Prostate gland (tissue), 2 donors: ENCODE measurements at regions not wholly inside any gene's neighbourhood (a gene's known extent, or its start where the extent isn't known, plus 50 kb on each side); places are given as distances from the start of the nearest gene placed in this dataset.

Experiments
- DNase-seq: peaks from one replicate; pipeline ENCODE4 v3.0.0-alpha.2; 2019; ENCODE audit warnings: low spot score
- H3K27ac ChIP-seq, 2 donors: fragments of 200-600 bp; sonication (generic); 2 replicates each; pipeline ENCODE4 v1.5.1; 2017 to 2019
- H3K27me3 ChIP-seq: fragments of 200-600 bp; sonication (generic); replicated peaks from 2 replicates; pipeline ENCODE4 v1.5.1; 2019; ENCODE audit not compliant: insufficient read depth
- H3K36me3 ChIP-seq, 2 donors: fragments of 200-600 bp; sonication (generic); 1 replicate in 1 of 2; 2 replicates in 1 of 2; pipeline versions ENCODE4 v1.5.1 to v1.8.1; 2017 to 2019
- H3K4me1 ChIP-seq: fragments of 200-600 bp; sonication (generic); replicated peaks from 2 replicates; pipeline ENCODE4 v1.5.1; 2019
- H3K4me3 ChIP-seq, 2 donors: fragments of 200-600 bp; sonication (generic); 2 replicates each; pipeline ENCODE4 v1.5.1; 2017 to 2019
- H3K9me3 ChIP-seq: fragments of 200-600 bp; sonication (generic); 2 replicates; pipeline ENCODE4 v1.5.1; 2017
- CTCF ChIP-seq, 4 experiments: fragments of 200-600 bp in 2 of 4; fragments of 450-650 bp in 2 of 4; sonication (generic) in 2 of 4; IDR thresholded peaks; 1 replicate in 3 of 4; 2 replicates in 1 of 4; pipeline ENCODE4 v1.5.1; 2016 to 2019; ENCODE audit warnings: antibody characterized with exemption in 4 of 4, mild to moderate bottlenecking in 2 of 4, moderate library complexity in 2 of 4
- POLR2A ChIP-seq: fragments of 450-650 bp; IDR thresholded peaks from one replicate; pipeline ENCODE4 v1.6.1; 2016; ENCODE audit warnings: antibody characterized with exemption, mild to moderate bottlenecking
- POLR2AphosphoS5 ChIP-seq: sonication (generic); formaldehyde crosslinking; IDR thresholded peaks from one replicate; pipeline ENCODE4 v1.6.1; 2017; ENCODE audit warnings: antibody characterized with exemption
- WGBS: methylation state at CpG from one replicate; pipeline ENCODE4 v1.1.5; 2018; 5-methylcytosine and 5-hydroxymethylcytosine counted together
- intact Hi-C: fragments of 100-400 bp; cut with DNase I; formaldehyde crosslinking; loops from one replicate; pipeline ENCODE4 v1.14.2; 2022

GRCh38 chr5:174843263-174844250 lies 119.2 kb downstream of the MSX2 start:
- DNase-seq: no peak
- Histone ChIP-seq H3K27me3 (no peaks in the 10 kb centered on the region), H3K9me3 (no peaks in the 10 kb centered on the region), H3K4me1 (no peaks in the 10 kb centered on the region), H3K4me3 (no peak overlapping the region), H3K36me3 (no peaks in the 10 kb centered on the region), H3K27ac (no peak overlapping the region)
- WGBS: 46% methylated on average over 9 of the region's 9 CpGs
- intact Hi-C loops: no loop called here
- TF ChIP-seq POLR2AphosphoS5 (no peak), POLR2A (no peak), CTCF (IDR thresholded peaks at IDR 0.05) (no peak)

GRCh38 chr5:174840435-174840834 lies 116.1 kb downstream of the MSX2 start:
- no peak for DNase-seq
- 77% methylated on average over 5 of the region's 5 CpGs for WGBS
- TF ChIP-seq POLR2AphosphoS5 (no peak), POLR2A (no peak), CTCF (IDR thresholded peaks at IDR 0.05) (no peak)
- Histone ChIP-seq H3K9me3 (no peaks in the 10 kb centered on the region), H3K27me3 (no peaks in the 10 kb centered on the region), H3K36me3 (no peaks in the 10 kb centered on the region), H3K27ac (no peak overlapping the region), H3K4me1 (no peaks in the 10 kb centered on the region), H3K4me3 (no peak overlapping the region)
- intact Hi-C loops: no loop called here

DNA sequence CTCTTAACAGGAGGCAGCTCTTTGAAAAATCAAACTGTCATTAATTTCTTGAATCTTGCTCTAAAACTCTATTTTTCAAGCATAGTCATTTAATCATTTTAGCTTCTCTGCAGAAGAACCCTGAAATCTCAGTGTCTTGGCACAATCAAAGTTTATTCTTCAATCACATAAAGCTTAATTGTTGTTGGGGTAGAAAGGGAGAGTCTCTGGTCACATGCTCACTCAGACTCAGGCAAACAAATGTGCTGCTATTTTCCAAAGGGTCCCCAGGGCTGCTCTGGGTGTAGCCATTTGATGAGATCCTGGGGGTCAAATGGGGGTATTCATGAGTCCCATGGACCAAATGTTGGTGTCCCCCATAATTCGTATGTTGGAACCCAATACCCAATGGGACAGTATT lies 114.8 kb downstream of the MSX2 start:
- H3K4me3 ChIP-seq: no peak overlapping the region
- H3K9me3 ChIP-seq: no peaks in the 10 kb centered on the region
- no peaks in the 10 kb centered on the region for H3K36me3 ChIP-seq
- no peaks in the 10 kb centered on the region for H3K27me3 ChIP-seq
- H3K4me1 ChIP-seq: no peaks in the 10 kb centered on the region
- TF ChIP-seq POLR2A: no peak
- no peak overlapping the region for H3K27ac ChIP-seq
- no peak for DNase-seq
- intact Hi-C loops: no loop called here
- 88% methylated on average over 1 of the region's 1 CpG for WGBS

GRCh38 chr5:174837919-174838902 lies 113.8 kb downstream of the MSX2 start:
- no peak for DNase-seq
- H3K36me3 ChIP-seq: no peaks in the 10 kb centered on the region
- H3K4me3 ChIP-seq: no peak overlapping the region
- TF ChIP-seq CTCF (IDR thresholded peaks at IDR 0.05) (no peak), POLR2A (no peak), POLR2AphosphoS5 (no peak)
- no peaks in the 10 kb centered on the region for H3K9me3 ChIP-seq
- intact Hi-C loops: no loop called here
- no peaks in the 10 kb centered on the region for H3K4me1 ChIP-seq
- H3K27me3 ChIP-seq: no peaks in the 10 kb centered on the region
- no peak overlapping the region for H3K27ac ChIP-seq
- 43% methylated on average over 8 of the region's 8 CpGs for WGBS

- WGBS: 51% methylated on average over 5 of the region's 5 CpGs
- TF ChIP-seq POLR2A (no peak), POLR2AphosphoS5 (no peak)
- no peak for DNase-seq
Observed at GRCh38 chr5:174834081-174834480, 109.7 kb downstream of the MSX2 start.

More at GRCh38 chr5:174834081-174834480, 109.7 kb downstream of the MSX2 start:
- intact Hi-C loops: no loop called here
- Histone ChIP-seq H3K36me3 (no peaks in the 10 kb centered on the region), H3K27ac (no peak overlapping the region), H3K4me3 (no peak overlapping the region), H3K27me3 (no peaks in the 10 kb centered on the region), H3K4me1 (no peaks in the 10 kb centered on the region), H3K9me3 (no peaks in the 10 kb centered on the region)
